DMS53 (cell line): ENCODE measurements at regions not wholly inside any gene's neighbourhood (a gene's known extent, or its start where the extent isn't known, plus 50 kb on each side); places are given as distances from the start of the nearest gene placed in this dataset.

Experiments
- DNase-seq: peaks from one replicate; lab custom pipeline; 2025; lab: John Stamatoyannopoulos, UW

DNA sequence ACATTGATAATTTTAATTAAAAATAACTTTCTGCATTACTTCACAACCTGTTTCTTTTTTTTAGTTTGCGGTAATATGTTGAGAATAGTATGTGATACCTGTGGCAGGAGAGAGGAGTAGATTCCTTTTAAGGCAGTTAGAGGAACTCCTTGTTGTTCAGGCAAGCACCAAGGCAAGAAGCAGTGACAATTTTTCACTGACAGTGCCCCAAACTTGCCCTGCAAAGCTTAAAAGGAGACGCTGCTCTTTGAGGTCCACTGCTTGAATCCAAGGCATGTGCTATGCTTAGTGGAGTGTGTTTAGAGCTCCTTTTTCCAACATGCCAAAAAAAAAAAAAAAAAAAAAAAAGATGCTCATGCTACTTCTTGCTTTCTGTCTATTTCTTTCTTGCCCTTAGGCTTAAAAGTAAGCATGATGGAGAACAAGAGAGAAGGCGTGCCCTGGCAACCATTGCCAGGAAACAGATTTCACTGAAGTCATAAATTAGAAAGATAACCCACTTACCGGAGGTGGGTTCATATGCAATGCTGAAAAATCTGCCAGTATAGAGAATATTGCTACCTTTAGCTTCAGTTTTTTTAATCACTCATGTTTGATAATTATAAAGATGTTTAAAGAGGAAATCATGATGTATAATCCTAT, 58.3 kb upstream of the DYRK2 start:
- DNase-seq = no peak

DNA sequence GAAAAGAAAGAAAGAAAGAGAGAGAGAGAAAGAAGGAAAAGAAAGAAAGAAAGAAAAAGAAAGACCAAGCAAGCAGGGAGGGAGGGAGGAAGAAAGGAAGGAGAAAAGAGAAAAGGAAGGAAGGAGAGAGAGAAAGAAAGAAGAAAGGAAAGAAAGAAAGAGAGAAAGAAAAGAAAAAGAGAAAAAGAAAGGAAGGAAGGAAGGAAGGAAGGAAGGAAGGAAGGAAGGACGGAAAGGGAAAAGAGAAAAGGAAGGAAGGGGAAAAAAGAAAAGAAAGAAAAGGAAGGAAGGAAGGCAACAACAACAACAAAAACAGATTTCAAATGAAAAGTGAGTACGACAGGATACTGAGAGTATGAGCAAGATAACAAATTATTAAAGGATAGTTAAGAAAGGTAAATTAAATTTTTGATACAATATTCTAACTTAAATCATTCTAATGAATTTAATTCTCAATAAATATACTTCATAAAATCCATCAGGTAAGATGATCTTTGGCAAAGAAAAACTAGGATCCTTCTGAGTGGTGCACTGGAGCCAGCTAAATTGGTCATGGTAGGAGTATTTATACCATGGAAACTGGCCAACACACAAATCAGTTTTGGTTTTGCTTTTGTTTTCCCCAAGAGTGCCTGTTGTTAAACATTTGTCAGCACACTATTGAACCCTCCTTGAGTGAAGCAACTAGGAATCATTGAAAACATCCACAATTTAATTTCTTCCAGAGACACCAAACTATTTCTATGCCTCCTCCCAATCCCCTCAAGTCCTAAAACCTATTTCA, 56.1 kb upstream of the DYRK2 start:
- peak; percentile 87 for DNase-seq

DNA sequence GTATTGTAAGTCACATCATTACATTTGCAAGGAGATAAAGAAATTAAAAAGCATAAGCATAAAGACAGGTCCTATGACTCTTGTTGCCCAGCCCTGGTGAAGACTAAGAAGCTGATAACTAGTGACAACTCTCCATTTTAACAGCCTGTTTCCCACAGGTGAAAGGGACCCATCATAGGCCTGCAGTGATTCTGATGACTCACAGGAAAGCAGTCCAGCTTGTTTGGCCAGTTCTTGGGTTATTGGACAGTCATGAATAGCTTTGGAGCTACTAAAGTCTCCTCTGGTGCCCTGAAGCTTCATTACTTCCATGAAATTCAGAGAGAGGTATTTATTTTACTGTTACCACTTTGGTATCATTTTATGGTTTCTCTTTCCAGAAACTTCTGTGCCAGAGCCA, 55.5 kb upstream of the DYRK2 start:
- peak; percentile 98 for DNase-seq

DNA sequence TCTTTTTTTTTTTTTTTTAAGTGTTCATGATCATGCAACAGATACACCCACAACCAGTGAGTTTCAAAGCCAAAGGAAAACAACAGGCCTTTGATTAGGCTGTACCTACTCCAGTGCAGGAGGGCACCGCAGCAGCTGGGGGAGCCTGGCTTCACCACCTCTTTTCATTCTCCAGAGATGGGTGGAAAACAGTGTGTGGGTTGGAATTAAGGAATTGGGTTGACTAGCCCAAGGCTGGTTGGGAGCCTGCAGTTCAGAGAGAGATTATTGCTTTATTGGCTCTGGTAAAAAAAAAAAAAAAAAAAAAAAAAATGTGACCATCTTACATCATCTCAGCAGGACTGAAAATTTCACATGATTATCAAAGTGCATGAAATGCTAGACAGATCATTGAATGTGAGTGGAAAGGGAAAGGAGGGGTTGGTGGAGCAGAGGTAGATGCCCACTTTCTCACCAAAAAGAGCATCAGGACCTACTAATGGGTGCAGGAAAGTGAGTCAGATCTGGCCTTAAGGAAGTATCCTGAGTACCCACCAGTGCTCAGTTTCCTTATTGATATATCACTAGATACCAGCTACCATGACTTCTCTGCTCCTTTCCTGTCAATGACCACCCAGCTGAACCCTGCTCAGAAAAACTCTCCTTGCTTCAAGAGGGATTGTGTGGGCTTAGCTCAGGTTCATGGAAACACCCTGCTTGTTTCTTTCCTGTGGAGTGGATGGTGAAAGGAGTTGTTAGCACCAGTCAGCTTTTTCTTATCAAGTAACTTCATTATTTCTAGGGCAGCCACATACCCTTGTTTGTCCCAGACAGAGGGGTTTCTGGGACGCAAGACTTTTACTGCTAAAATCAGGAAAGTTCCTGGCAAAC, 54.8 kb upstream of the DYRK2 start:
- DNase-seq = peak; percentile 89

- DNase-seq = peak; percentile 39
Measured at GRCh38 chr12:67594888-67595287, 53.7 kb upstream of the DYRK2 start.

- no peak for DNase-seq
Measured at GRCh38 chr12:67595365-67595764, 53.2 kb upstream of the DYRK2 start.

- DNase-seq = no peak
Measured at GRCh38 chr12:67598598-67598997, 49.9 kb upstream of the DYRK2 start.
